K562 (cell line): ENCODE measurements at regions not wholly inside any gene's neighbourhood (a gene's known extent, or its start where the extent isn't known, plus 50 kb on each side); places are given as distances from the start of the nearest gene placed in this dataset.

Experiments used
- ATAC-seq: fragments of 200-7000 bp; cut with Tn5 transposase; 3 replicates; pipeline ENCODE4 v1.9.1; 2020; ENCODE audit warnings: moderate library complexity
- BruUV-seq: library from RNA; stranded (reverse); fragments of 400-500 nt; replicated peaks from 2 replicates; lab custom pipeline; 2021; lab: Mats Ljungman, UMichigan
- CTCF ChIA-PET: fragments of 300-600 bp; formaldehyde crosslinking; extraction: SDS; loops from one replicate; lab custom pipeline; 2021; ENCODE audit warnings: low intra/inter-chr PET ratio; lab: Yijun Ruan, JAX
- POLR2A ChIA-PET: fragments of 300-600, 350-650 bp; sonication (Branson Sonifier 250); formaldehyde crosslinking; extraction: SDS; loops from one replicate; lab custom pipeline; 2021; ENCODE audit warnings: antibody characterized with exemption, inconsistent platforms; lab: Yijun Ruan, JAX
- DNase-seq, 4 experiments: peaks; one replicate each; pipeline versions ENCODE4 v3.0.0 to v3.0.0-alpha.2; 2011 to 2018; ENCODE audit warnings: low spot score in 3 of 4, mixed read lengths in 3 of 4; ENCODE audit errors: extremely low read depth in 1 of 4
- FAIRE-seq: peaks from 2 replicates; lab custom pipeline; 2011; peaks lifted over from hg19 to GRCh38; lab: Jason Lieb, UNC
- H2AFZ ChIP-seq: 2 replicates; pipeline ENCODE4 v1.6.0; 2011; ENCODE audit warnings: low read depth, low read length, control low read depth, inconsistent platforms
- H3K27ac ChIP-seq: fragments of 200-600 bp; 3 replicates; pipeline ENCODE4 v1.8.0; 2011; ENCODE audit warnings: low read depth, mild to moderate bottlenecking, control low read depth, inconsistent platforms, low read length, moderate library complexity, mixed read lengths; ENCODE audit errors: extremely low read depth
- H3K27me3 ChIP-seq, 2 experiments: fragments of 300-600 bp in 1 of 2; 2 replicates in 1 of 2; 3 replicates in 1 of 2; pipeline versions ENCODE4 v1.6.0 to v1.8.0; 2011; ENCODE audit warnings: inconsistent platforms in 2 of 2, low read length in 2 of 2, mild to moderate bottlenecking in 1 of 2, mixed read lengths in 1 of 2, moderate library complexity in 1 of 2; ENCODE audit not compliant: control insufficient read depth in 2 of 2, insufficient read depth in 2 of 2
- H3K36me3 ChIP-seq: fragments of 300-600 bp; 3 replicates; pipeline ENCODE4 v1.8.0; 2011; ENCODE audit warnings: mild to moderate bottlenecking, low read length, inconsistent platforms; ENCODE audit not compliant: control insufficient read depth, insufficient read depth
- H3K4me1 ChIP-seq, 2 experiments: fragments of 200-600 bp in 1 of 2; replicated peaks in 1 of 2; 2 replicates in 1 of 2; 3 replicates in 1 of 2; pipeline versions ENCODE4 v1.5.1 to v1.8.0; 2011; ENCODE audit warnings: inconsistent platforms in 2 of 2, low read length in 2 of 2, mild to moderate bottlenecking in 1 of 2, mixed read lengths in 1 of 2, moderate library complexity in 1 of 2; ENCODE audit not compliant: control insufficient read depth in 2 of 2, insufficient read depth in 2 of 2
- H3K4me2 ChIP-seq: 2 replicates; pipeline ENCODE4 v1.6.1; 2011; ENCODE audit warnings: low read length, control low read depth, inconsistent platforms, mixed read lengths; ENCODE audit not compliant: insufficient read depth
- H3K4me3 ChIP-seq: fragments of 200-600 bp; sonication (generic), shearing (Covaris generic); 2 replicates; pipeline ENCODE4 v1.5.1; 2016; ENCODE audit warnings: control low read depth, inconsistent platforms
- H3K79me2 ChIP-seq: fragments of 200-600 bp; 3 replicates; pipeline ENCODE4 v1.8.0; 2011; ENCODE audit warnings: low read length, inconsistent platforms; ENCODE audit not compliant: control insufficient read depth, insufficient read depth
- H3K9ac ChIP-seq, 2 experiments: 2 replicates each; pipeline versions ENCODE4 v1.6.0 to v1.6.1; 2011; ENCODE audit warnings: low read depth in 2 of 2, low read length in 2 of 2, control low read depth in 1 of 2, inconsistent platforms in 1 of 2, mild to moderate bottlenecking in 1 of 2, mixed read lengths in 1 of 2; ENCODE audit not compliant: insufficient read depth in 1 of 2
- H3K9me1 ChIP-seq: one replicate; pipeline ENCODE4 v1.6.0; 2011; ENCODE audit warnings: inconsistent platforms, mild to moderate bottlenecking, low read length, moderate library complexity; ENCODE audit not compliant: control insufficient read depth, insufficient read depth
- H3K9me3 ChIP-seq: replicated peaks from 2 replicates; pipeline ENCODE4 v1.5.1; 2011; ENCODE audit warnings: low read depth, low read length, inconsistent platforms; ENCODE audit not compliant: control insufficient read depth, insufficient read depth
- H4K20me1 ChIP-seq: replicated peaks from 2 replicates; pipeline ENCODE4 v1.6.1; 2011; ENCODE audit warnings: low read length, inconsistent platforms, mixed read lengths; ENCODE audit not compliant: control insufficient read depth, insufficient read depth
- ARHGAP35 ChIP-seq: fragments of 450-650 bp; IDR thresholded peaks from 2 replicates; pipeline ENCODE4 v1.6.1; 2018; ENCODE audit not compliant: partially characterized antibody
- ELK1 ChIP-seq: sonication (generic); formaldehyde crosslinking; IDR thresholded peaks from 2 replicates; pipeline ENCODE4 v1.8.1; 2022; ENCODE audit warnings: missing genetic modification reagents
- FOS ChIP-seq: IDR thresholded peaks from 3 replicates; pipeline ENCODE4 v1.6.1; 2011; ENCODE audit not compliant: insufficient read length; ENCODE audit errors: extremely low read depth
- FOXK2 ChIP-seq, 2 experiments: fragments of 450-650 bp; IDR thresholded peaks in 1 of 2; conservative IDR thresholded peaks in 1 of 2; 2 replicates each; pipeline ENCODE4 v1.6.1; 2016; ENCODE audit warnings: low read depth in 2 of 2, mild to moderate bottlenecking in 1 of 2
- PHTF2 ChIP-seq: fragments of 250-450 bp; sonication (Bioruptor Pico); IDR thresholded peaks from 2 replicates; pipeline ENCODE4 v1.5.0; 2021; ENCODE audit warnings: mild to moderate bottlenecking
- RNF219 ChIP-seq: fragments of 250-450 bp; sonication (Bioruptor Pico); IDR thresholded peaks from 2 replicates; pipeline ENCODE4 v1.5.0; 2022; ENCODE audit warnings: mild to moderate bottlenecking
- ZNF696 ChIP-seq: fragments of 250-450 bp; sonication (Bioruptor Pico); conservative IDR thresholded peaks from 2 replicates; pipeline ENCODE4 v1.4.0; 2020; ENCODE audit warnings: mild to moderate bottlenecking, moderate library complexity
- WGBS: fragments of 100-300 bp; shearing (Covaris generic); methylation state at CpG from one replicate; pipeline ENCODE4 v1.1.6; 2016; ENCODE audit warnings: low coverage, mixed read lengths; ENCODE audit not compliant: insufficient coverage; ENCODE audit errors: missing lambda C conversion rate; 5-methylcytosine and 5-hydroxymethylcytosine counted together
- in situ Hi-C: fragments of 300-500 bp; cut with MboI; formaldehyde crosslinking; loops from 4 replicates; pipeline ENCODE4 v1.15.0; 2018; ENCODE audit warnings: inconsistent platforms, mixed read lengths
- intact Hi-C: fragments of 100-400 bp; cut with micrococcal nuclease; formaldehyde crosslinking; loops from 2 replicates; pipeline ENCODE4 v1.14.2; 2022

GRCh38 chr4:59834943-59835342 is 1365.2 kb upstream of the ADGRL3 start (continued):
- TF ChIP-seq ZNF696 = no peak
- TF ChIP-seq FOS = no peak

GRCh38 chr4:59837751-59838150 is 1362.4 kb upstream of the ADGRL3 start:
- no peak for FAIRE-seq
- Histone ChIP-seq H2AFZ (no peak overlapping the region), H3K9me1 (no peaks in the 10 kb centered on the region), H3K4me2 (no peak overlapping the region), H3K9ac (no peak overlapping the region), H3K9me3 (no peaks in the 10 kb centered on the region), H3K4me3 (no peak overlapping the region), H3K4me1 (no peaks in the 10 kb centered on the region), H3K27me3 (no peaks in the 10 kb centered on the region), H3K36me3 (no peaks in the 10 kb centered on the region), H3K27ac (no peak overlapping the region), H3K79me2 (no peaks in the 10 kb centered on the region), H4K20me1 (no peaks in the 10 kb centered on the region)
- ChIA-PET POLR2A (no interaction called here), CTCF (no interaction called here)
- in situ Hi-C loops = no loop called here
- intact Hi-C loops = no loop called here
- no TSS peak for BruUV-seq
- 0% methylated on average over 1 of the region's 1 CpG for WGBS
- DNase-seq = no peak
- no peak for ATAC-seq
- TF ChIP-seq FOXK2 (conservative IDR thresholded peaks at IDR 0.05 in 1 of 2, IDR thresholded peaks at IDR 0.05 in 1 of 2; ENCODE audit: low read depth in 2 of 2) = no peak
- no peak for TF ChIP-seq ELK1 (CRISPR knock-in tag)
- TF ChIP-seq ARHGAP35 = no peak
- TF ChIP-seq RNF219 = no peak
- no peak for TF ChIP-seq PHTF2
